Neutrophil (primary cell): ENCODE measurements at regions not wholly inside any gene's neighbourhood (a gene's known extent, or its start where the extent isn't known, plus 50 kb on each side); places are given as distances from the start of the nearest gene placed in this dataset.

ENCODE experiments used
- H3K27ac ChIP-seq: fragments of 200-600 bp; sonication (generic); 2 replicates; pipeline ENCODE4 v1.5.1; 2016; ENCODE audit warnings: mild to moderate bottlenecking, moderate library complexity
- H3K27me3 ChIP-seq: fragments of 200-600 bp; sonication (generic); 2 replicates; pipeline ENCODE4 v1.6.0; 2016; ENCODE audit warnings: mild to moderate bottlenecking
- H3K36me3 ChIP-seq: fragments of 200-600 bp; sonication (generic); 2 replicates; pipeline ENCODE4 v1.5.1; 2017
- H3K4me1 ChIP-seq, 2 experiments: fragments of 200-600 bp in 1 of 2; sonication (generic) in 1 of 2; 1 replicate in 1 of 2; 2 replicates in 1 of 2; pipeline versions ENCODE4 v1.5.1 to v1.6.1; 2013 to 2016; ENCODE audit warnings: low read depth in 1 of 2, low read length in 1 of 2, mild to moderate bottlenecking in 1 of 2, moderate library complexity in 1 of 2; ENCODE audit not compliant: control insufficient read depth in 1 of 2, insufficient read depth in 1 of 2
- H3K4me3 ChIP-seq, 2 experiments: fragments of 200-600 bp in 1 of 2; sonication (generic) in 1 of 2; 1 replicate in 1 of 2; 2 replicates in 1 of 2; pipeline ENCODE4 v1.5.1; 2013 to 2016; ENCODE audit warnings: low read depth in 1 of 2, low read length in 1 of 2, mild to moderate bottlenecking in 1 of 2, moderate library complexity in 1 of 2
- H3K9me3 ChIP-seq: fragments of 200-600 bp; sonication (generic); 2 replicates; pipeline ENCODE4 v1.5.1; 2016
- CTCF ChIP-seq: fragments of 200-600 bp; sonication (generic); IDR thresholded peaks from 2 replicates; pipeline ENCODE4 v1.5.1; 2016; ENCODE audit warnings: antibody characterized with exemption

- H3K9me3 ChIP-seq: no peaks in the 10 kb centered on the region
- peaks cover 10% of the 10 kb centered on the region for H3K27me3 ChIP-seq
- no peak overlapping the region for H3K4me3 ChIP-seq
- H3K36me3 ChIP-seq: no peaks in the 10 kb centered on the region
- no peaks in the 10 kb centered on the region for H3K4me1 ChIP-seq
- H3K27ac ChIP-seq: no peak overlapping the region
- TF ChIP-seq CTCF: no peak
These were observed 88.0 kb downstream of the PDGFA start for GRCh38 chr7:431658-432111.

GRCh38 chr7:432256-432655 is 87.4 kb downstream of the PDGFA start:
- no peak for TF ChIP-seq CTCF
- H3K9me3 ChIP-seq: no peaks in the 10 kb centered on the region
- H3K27ac ChIP-seq: no peak overlapping the region
- no peak overlapping the region for H3K4me3 ChIP-seq
- no peaks in the 10 kb centered on the region for H3K4me1 ChIP-seq
- peaks cover 10% of the 10 kb centered on the region for H3K27me3 ChIP-seq
- H3K36me3 ChIP-seq: no peaks in the 10 kb centered on the region

- TF ChIP-seq CTCF: no peak
- no peaks in the 10 kb centered on the region for H3K36me3 ChIP-seq
- no peak overlapping the region for H3K27ac ChIP-seq
These were observed 86.7 kb downstream of the PDGFA start for GRCh38 chr7:432933-433332.

GRCh38 chr7:433558-433957 is 86.1 kb downstream of the PDGFA start:
- Histone ChIP-seq H3K27ac (no peak overlapping the region), H3K27me3 (peaks cover 10% of the 10 kb centered on the region), H3K4me3 (no peak overlapping the region), H3K4me1 (no peaks in the 10 kb centered on the region), H3K36me3 (no peaks in the 10 kb centered on the region), H3K9me3 (no peaks in the 10 kb centered on the region)
- TF ChIP-seq CTCF: no peak

More at GRCh38 chr7:432933-433332, 86.7 kb downstream of the PDGFA start:
- Histone ChIP-seq H3K4me3 (no peak overlapping the region), H3K27me3 (peaks cover 10% of the 10 kb centered on the region), H3K4me1 (no peaks in the 10 kb centered on the region), H3K9me3 (no peaks in the 10 kb centered on the region)

- H3K4me3 ChIP-seq: no peak overlapping the region
- no peaks in the 10 kb centered on the region for H3K36me3 ChIP-seq
- H3K4me1 ChIP-seq: no peaks in the 10 kb centered on the region
- peaks cover 10% of the 10 kb centered on the region for H3K27me3 ChIP-seq
- H3K27ac ChIP-seq: no peak overlapping the region
- no peak for TF ChIP-seq CTCF
- no peaks in the 10 kb centered on the region for H3K9me3 ChIP-seq
These were observed 84.6 kb downstream of the PDGFA start for GRCh38 chr7:434891-435629.
